NCI-H1092 (cell line): ENCODE measurements at regions not wholly inside any gene's neighbourhood (a gene's known extent, or its start where the extent isn't known, plus 50 kb on each side); places are given as distances from the start of the nearest gene placed in this dataset.

Experiments used
- DNase-seq: peaks from one replicate; lab custom pipeline; 2025; lab: John Stamatoyannopoulos, UW

DNA sequence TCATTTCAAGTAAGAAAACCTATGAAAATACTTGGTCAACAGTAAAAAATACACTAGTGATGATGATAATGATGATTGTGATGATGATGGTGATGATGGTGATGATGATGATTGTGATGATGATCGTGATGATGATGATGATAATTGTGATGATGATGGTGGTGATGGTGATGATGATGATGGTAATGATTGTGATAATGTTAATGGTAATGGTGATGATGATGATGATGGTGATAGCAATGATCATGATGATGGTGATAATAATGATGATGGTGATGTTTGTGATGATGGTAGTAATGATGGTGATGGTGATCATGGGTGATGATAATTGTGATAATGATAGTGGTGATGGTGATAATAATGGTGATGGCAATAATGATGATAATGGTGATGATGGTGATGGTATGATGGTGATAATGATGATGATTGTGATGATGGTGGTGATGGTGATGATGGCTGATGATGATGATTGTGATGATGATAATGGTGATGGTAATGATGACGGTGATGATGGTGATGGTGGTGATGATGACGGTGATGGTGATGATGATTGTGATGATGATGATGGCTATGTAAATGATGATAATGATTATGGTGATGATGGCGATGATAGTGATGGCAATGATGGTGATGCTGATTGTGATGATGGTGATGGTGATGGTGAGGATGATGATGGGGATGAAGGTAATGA, 62.1 kb downstream of the VCX3A start:
- no peak for DNase-seq

DNA sequence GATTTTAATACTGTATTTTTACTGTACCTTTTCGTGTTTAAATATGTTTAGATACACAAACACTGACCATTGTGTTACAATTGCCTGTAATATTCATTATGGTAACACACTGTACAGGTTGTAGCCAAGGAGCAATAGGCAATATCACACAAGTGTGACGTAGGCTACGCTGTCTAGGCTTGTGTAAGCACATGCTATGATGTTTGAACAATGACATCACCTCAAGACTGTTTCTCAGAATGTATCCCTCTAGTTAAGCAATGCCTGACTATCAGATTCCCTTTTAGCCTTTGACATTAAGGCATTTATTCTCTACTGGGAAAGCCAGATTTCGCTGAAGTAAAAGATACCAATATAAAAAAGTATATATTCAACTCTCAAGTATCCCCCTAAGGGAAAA, 66.2 kb downstream of the VCX3A start:
- no peak for DNase-seq

DNA sequence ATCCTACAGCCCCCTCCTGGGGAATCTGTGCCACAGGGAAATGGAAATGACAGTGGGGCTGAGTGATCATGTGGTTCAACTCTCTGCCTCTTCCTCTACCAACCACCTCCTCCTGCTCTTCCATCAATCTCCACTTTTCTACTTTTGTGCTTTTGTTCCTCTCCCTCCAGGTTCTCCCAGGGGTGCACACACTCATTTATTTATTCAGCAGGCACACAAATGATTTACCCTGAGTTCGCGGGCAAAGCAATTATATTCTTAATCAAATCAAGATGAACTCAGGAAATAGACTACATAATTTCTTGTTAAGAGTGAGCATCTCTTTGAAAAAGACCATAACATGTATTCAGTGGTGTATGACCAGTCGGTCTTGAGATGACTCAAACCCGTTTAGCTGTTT, 69.2 kb downstream of the VCX3A start:
- DNase-seq, result no peak

DNA sequence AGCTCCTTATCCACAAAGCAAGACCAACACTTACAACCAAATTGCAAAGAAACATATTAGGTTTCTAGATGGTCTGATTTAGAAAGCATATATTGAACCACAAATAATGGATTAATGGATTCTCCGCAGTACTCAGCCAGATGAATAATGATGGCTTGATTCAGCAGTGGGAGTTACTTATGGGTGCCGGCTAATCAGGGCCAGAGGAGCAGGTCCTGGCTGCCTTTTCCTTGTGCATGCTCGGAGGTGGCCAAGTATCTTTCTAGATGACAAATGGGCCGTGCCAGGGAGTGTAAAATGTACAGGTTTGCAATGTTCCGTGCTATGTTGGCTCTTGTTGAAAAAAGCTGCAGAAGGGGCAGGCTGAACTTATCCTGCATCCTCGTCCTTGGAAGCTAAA, 70.2 kb downstream of the VCX3A start:
- DNase-seq, result no peak

DNA sequence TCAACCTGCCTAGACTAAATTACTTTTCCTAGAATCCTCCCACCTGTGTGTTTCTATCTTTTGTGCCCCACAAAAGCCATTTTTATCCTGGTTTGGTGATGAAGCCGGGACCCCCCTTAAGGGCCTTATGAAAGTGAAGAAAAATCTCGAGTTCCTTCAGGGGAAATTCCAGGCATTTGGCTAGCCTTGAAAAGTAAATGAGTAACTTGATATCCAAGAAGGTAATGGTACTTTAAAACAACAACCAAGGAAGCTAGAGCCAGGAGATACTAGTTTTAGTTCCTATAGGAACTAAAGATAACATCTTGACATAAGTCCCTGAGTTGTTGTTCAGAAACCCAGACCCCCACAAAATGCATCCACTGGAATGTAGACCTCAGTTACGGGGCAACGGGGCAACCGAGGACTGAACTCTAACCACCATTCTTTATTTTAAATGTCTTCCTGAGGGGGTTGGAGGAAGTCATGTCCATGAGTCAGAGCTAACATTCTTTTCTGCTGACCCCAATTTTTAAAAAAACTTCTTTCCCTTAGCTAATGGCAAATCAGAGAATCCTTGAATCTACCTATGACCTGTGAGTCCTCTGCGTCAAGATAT, 73.9 kb downstream of the VCX3A start:
- no peak for DNase-seq

DNA sequence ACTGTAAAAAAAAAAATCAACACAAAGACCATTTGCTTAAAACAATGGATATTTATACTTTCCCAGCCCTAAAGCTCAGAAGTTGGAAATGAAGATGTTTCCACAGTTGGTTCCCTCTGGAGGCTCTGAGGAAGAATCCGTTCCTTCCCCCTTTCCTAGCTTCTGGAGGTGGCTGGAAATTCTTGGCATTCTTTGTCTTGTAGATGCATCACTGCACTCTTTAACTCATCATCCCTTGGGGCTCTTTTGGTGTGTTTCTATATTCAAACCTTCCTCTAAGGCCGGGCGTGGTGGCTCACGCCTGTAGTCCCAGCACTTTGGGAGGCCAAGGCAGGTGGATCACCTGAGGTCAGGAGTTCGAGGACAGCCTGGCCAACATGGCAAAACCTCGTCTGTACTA, 78.7 kb downstream of the VCX3A start:
- DNase-seq, result no peak

DNA sequence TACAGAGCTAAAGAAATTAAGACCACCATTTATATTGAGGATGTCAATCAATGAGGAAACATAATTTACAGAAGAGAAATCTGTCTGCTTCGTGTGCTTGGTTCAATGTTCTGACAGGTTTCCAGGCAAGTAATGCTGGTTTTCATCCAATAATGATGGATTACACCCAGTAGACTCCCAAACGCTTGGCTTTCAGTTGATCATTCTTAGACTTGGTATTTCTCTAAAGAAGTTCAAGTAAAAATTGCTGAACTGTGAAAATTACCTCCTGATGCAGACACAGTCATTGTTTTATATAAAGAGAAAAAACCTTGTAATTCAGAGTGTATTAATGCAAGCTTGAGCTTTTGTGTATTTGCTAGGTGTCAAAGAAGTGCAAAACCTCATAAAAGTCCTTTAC, 85.0 kb downstream of the VCX3A start:
- DNase-seq, result no peak

DNA sequence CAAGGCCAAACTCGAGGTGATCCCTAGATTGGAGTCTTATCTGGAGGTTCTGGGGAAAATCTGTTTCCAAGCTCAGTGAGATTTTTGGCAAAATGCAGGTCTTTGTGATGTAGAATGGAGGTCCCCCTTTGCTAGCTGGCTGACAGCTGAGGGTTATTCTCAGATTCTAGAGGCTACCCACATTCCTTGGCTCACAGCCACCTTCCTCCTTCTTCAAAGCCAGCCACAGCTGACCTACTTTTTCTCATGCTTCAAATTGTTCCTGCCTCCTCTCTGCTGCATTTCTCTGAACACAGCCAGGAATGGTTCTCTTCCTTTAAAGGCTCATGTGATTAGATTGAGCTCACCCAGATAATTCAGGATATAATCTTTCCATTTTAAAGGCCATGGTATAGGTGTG, 86.9 kb downstream of the VCX3A start:
- no peak for DNase-seq

DNA sequence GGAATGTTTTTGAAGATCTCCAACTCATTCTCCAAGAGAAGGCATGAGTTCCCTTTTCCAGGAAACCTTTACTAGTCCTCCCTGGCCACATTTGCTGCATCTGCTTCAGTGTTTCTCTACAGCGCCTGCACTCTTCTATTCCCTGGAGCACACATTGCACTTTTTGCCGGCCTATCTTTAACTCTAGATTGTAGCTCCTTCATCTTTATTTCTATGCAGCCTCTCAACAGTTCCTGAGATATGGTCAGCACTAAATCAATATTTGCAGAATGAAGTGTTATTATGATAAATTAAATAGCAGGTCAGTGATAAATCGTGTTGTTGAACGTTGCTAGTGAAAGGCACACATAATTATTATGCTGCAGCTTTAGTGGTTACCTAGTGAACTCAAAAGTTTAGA, 88.3 kb downstream of the VCX3A start:
- DNase-seq, result no peak

DNA sequence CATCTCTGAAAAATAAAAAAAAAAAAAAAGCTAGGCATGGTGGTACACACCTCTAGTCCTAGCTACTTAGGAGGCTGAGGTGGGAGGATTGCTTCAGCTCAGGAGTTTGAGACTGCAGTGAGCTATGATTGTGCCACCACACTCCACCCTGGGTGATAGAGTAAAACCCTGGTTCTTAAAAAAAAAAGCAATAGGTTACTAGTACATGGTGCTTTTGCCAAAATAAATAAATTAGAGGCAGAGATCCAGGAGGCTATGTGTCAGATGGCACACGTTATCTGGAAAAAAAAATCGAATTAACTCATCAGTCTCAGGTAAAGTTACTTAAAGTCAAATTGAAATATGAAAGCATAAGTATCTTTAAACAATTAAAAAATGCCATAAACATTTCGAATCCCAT, 94.3 kb downstream of the VCX3A start:
- DNase-seq, result no peak

DNA sequence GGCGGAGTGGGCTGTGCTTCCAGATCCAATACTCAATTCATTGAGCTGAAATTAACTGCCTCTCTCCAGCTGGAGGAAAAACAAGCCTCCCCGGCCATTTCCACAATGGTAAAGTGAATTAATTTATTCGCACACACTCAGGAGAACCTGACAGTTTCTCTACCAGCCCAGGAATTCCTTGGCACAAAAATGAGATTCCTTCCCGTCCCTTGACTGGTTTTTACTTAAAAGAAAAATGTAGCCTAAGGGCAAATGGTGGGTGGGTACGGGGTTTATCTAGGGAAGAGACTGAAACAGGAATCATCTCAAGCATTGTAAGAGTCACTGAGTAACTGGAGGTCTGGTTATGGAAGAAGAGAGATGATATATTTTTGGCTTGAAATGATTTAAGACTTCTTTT, 102.7 kb downstream of the VCX3A start:
- DNase-seq, result no peak

DNA sequence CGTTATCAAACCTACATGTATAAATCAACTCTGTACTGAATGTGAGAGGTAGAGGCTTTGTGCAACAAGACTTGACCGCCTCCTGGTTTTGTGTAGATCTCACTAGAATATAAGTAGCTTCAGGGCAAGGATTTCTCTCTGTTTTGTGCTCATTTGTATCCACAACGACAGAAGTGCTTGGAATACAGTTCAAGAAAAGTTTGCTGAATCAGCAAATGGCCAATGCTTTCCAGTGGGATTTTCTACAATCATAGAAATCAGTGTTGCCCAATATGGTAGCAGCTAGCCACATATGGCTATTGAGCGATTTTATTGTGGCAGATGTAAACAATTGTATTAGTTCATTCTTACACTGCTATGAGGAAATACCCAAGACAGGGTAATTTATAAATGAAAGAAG, 127.4 kb downstream of the VCX3A start:
- DNase-seq, result no peak

DNA sequence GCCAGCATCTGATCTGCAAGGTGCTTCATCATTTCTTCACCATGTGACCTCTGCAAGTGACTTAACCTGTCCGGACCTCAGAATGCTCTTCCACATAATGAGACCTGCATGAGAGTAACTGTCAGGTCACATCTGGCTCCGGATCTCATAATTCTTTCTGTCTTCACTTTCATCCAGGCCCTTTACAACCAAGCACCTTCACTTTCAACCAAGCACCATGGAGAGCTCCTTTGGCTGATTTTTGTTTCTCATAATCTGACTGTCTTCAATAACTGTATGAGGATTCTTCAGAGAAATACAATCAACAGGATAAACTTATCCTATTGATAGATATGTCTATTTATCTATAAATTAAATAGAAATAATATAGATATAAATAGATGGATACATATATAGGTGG, 148.1 kb downstream of the VCX3A start:
- no peak for DNase-seq

DNA sequence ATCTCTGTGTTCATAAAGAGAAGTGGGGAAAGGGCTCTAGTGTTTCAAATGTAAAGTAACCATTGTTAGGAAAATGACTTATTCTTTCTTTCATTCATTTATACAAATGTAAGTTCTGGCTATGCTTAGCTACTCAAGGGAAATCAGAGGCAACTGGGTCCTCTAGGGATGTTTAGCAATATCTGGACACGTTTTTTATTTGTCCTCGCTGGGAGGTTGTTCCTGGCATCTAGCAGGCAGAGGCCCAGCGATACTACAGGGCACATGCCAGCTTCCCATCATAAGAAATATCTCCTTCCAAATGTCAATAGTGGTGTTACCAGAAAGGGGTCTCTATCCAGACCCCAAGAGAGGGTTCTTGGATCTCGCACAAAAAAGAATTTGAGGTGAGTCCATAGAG, 150.0 kb downstream of the VCX3A start:
- no peak for DNase-seq

DNA sequence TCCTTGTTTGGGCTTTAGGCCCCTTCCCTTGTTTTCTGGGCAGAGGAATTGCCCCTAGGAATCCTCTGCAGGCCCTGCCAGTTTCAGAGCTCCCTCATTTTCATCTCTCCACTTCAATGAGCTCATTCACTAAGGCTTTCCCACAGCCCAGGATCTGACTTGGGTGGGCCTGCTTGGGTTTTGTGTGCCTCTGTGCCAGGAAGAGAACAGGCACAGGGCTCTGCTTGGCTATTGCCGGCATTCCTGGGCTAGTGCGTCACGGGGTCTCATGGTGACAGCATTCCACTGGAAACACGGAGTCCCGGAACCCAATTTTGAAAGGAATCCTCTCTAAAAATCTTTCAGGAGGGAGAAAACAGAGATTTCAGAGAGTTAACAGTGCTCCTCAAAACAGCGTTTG, 150.5 kb downstream of the VCX3A start:
- DNase-seq, result no peak

DNA sequence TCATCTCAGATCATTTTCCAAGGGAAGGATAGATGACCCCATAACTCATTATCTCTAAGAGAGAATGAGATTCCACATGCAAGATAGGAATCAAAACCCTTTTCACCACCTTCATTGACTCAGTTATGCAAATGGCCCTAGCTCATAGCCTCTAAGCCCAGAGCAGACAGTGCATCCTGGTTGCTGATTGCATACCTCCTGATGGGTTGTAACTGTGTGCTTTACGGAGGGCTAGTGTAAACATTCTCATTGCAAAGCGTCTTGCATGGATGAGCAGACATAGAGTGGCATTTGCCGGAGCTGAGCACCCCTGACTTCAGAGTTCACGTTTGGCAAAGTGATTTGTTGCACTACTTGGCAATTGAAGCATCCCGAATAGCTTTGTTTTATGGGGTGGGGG, 151.0 kb downstream of the VCX3A start:
- peak; percentile 35 for DNase-seq

DNA sequence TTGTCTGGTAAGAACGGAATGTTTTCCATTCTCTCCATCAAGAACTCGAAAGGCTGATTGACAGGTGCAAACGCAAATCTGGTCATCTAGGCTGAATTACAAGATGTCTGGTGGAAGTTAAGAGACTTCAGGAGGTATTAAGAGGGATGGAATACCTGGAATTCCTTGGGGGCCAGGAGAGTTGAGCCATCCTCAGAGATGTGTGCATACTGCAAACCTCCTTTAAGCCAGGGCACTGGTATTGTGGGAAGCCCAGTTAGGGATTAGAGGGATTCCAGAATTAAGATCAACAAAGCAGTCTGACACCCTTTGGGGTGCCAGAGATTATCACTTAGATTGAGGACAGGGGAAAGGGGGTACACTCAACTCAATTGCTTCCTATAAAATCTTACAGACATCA, 151.4 kb downstream of the VCX3A start:
- DNase-seq, result no peak

DNA sequence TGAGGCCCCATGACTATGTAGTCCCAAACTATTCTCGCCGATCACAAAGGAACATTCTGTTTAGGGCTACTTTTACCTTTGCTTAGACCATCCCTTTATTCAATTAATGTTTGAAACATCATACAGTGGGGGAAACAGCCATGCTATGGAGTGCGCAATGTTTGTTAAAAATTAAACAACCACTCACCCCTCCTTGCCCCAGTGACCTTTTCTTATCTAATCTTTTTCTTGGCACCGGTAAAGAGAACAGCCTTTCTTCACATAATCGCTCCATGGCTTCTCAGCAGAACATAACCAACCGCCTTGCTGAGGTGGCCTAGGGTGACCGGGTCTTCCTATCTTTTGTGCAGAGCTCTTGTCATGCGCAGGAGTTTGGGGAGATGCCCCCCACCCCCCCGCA, 152.6 kb downstream of the VCX3A start:
- DNase-seq, result no peak

DNA sequence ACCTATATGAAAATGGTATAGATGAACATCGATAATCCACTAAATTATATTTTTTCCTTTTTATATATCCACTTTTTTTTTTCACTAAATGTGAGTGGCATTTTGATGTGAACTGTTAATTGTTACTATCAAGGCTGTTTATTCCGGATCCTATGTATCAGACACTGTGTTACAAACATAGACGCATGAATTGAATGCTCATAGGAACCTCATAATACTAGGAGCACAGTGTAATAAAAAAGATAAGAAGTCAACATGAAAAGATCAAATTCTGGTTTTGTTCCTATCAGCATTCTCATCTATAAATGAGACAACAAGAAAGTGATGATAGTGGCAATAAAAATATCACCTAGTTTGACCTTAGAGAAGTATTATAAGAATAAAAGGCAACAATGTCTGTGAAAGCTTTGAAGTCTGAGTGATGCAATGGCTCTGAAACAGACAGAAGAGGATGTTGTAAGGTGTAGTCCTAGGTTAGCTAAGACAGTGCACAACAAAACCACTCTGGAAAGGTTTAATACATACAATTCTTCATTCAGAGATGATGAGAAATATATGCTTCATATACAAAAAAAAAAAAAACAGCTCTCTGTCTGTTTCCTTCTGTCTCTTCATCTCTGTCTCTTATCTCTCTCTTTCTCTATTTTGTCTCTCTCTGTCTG, 148.6 kb upstream of the NLGN4X start:
- DNase-seq, result no peak

DNA sequence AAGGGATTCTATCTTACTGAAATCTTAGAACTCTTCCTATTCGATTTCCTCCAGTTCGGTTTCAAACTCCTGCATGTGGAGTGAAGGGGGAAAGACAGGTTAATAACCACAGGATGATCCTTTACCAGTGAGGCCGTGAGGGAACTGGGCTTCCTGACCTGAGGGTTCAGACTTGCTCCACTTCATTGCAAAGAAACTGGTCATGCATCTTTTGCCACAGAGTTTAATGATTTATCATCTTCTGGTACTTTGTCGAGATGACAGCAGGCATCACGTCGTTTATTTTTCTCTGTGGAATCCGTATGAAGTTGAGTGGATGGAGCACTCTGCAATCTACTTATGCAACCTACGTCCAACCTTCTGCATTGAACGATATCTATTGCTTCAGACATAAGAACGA, 145.9 kb upstream of the NLGN4X start:
- DNase-seq, result no peak

DNA sequence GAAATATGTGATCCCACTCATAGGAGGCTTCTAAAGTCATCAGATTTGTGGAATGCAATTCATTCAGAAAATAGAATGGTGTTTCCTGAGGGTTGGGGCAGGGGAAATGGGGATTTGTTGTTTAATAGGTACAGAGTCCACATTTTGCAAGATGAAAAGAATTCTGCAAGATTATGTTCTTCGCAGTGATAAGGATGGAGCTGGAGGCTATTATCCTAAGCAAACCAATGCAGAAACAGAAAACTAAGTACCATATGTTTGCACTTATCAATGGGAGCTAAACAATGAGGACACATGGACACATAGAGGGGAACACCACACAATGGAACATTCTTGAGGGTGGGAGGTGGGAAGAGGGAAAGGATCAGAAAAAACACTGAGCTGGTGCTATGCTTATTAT, 144.3 kb upstream of the NLGN4X start:
- DNase-seq, result no peak

DNA sequence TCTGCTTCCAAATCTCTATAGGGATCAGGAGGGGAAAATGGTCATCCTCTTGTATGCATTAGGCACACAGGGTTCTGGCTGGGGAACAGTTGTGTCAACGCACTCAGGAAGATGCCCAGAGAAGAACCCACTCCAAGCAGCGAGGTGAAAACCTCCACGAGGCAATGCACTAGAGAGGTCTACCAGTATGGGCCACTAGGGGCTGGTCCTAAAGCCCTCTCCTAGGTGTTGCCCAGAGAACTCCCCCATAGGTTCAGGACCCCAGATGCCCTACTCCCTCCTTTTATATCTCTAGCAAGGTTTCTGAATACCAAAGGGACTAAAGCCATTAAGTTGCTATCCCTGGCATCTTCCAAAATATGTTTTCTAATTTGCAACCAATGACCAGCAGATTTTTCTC, 142.7 kb upstream of the NLGN4X start:
- no peak for DNase-seq

DNA sequence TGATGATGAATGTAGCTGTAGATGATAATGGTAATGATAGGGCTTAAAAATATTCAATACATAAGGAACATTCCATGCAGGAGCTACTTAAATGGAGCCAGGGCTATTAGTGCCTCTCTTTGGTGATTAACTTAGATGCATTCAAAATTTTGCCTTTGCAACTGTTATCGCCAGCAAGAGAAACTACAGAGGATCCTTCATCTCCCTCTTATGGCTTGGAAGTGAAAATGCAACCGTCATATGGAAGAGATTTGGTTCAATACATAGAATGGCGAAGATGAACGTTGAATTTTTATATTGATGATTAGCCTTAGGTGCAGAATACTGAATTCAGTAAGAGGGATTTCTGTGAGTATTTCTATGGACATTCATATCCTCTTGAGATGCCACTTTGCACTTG, 134.5 kb upstream of the NLGN4X start:
- DNase-seq, result no peak

DNA sequence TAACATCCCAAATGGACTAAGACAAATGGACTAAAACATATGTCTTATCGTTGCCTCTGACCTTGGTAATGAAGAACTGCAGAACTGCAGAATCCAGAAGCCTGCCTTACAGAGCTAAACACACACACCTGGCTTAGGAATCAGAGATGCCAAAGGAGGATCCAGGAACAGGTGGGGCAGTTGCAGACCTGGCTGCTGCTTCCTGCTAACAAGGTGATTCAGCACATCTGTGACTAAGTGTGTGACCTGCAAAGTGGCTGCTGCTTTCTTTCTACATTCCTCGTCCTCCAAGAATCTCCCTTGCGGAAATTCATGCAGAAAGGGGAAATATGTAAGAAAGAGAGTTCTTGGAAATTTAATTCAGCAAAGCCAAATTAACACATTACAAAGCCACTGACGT, 96.8 kb upstream of the NLGN4X start:
- no peak for DNase-seq
